Bronchial epithelial cell (primary cell): ENCODE measurements at regions not wholly inside any gene's neighbourhood (a gene's known extent, or its start where the extent isn't known, plus 50 kb on each side); places are given as distances from the start of the nearest gene placed in this dataset.
"Not testable (repeated sequence)": the region's sequence is repeated elsewhere in the genome, so short reads cannot be mapped to it uniquely, and the experiment has no call there.

Experiments used
- DNase-seq: peaks from one replicate; pipeline ENCODE4 v3.0.0-alpha.2; 2010; ENCODE audit warnings: low read depth
- FAIRE-seq: peaks from 2 replicates; lab custom pipeline; 2011; peaks lifted over from hg19 to GRCh38; lab: Jason Lieb, UNC
- H3K27me3 ChIP-seq: 2 replicates; pipeline ENCODE4 v1.5.1; 2011; ENCODE audit warnings: low read length; ENCODE audit not compliant: control insufficient read depth, insufficient read depth
- H3K36me3 ChIP-seq: 2 replicates; pipeline ENCODE4 v1.5.1; 2011; ENCODE audit warnings: low read length; ENCODE audit not compliant: control insufficient read depth, insufficient read depth
- H3K4me3 ChIP-seq: 2 replicates; pipeline ENCODE4 v1.5.1; 2011; ENCODE audit warnings: mild to moderate bottlenecking, low read depth, low read length, control low read depth
- TF ChIP-seq, protein P1 (sequence below): IDR thresholded peaks from 2 replicates; pipeline ENCODE4 v1.5.1; 2011; ENCODE audit warnings: mild to moderate bottlenecking, moderate library complexity, low read length, control low read depth, inconsistent platforms; ENCODE audit not compliant: insufficient read depth, severe bottlenecking

DNA sequence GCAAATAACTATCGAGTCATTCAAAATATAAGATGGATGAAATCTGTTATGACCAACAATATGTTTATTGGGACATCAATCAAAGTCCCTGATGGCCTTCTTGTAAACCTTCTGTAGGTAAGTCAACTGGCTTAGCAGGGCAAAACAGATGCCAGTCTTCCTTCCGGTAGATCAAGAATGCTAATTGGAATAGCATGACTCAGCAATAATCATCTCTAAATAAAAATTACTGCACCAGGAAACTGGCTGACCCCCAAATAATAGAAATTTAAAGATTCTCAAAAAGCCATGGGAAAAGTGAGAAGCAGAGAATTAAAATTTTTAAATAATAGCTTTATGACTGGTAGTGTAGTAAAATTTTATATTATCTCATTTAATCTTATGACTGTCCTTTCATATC is 1005.4 kb downstream of the OLFM4 start:
- TF ChIP-seq, protein P1, sequence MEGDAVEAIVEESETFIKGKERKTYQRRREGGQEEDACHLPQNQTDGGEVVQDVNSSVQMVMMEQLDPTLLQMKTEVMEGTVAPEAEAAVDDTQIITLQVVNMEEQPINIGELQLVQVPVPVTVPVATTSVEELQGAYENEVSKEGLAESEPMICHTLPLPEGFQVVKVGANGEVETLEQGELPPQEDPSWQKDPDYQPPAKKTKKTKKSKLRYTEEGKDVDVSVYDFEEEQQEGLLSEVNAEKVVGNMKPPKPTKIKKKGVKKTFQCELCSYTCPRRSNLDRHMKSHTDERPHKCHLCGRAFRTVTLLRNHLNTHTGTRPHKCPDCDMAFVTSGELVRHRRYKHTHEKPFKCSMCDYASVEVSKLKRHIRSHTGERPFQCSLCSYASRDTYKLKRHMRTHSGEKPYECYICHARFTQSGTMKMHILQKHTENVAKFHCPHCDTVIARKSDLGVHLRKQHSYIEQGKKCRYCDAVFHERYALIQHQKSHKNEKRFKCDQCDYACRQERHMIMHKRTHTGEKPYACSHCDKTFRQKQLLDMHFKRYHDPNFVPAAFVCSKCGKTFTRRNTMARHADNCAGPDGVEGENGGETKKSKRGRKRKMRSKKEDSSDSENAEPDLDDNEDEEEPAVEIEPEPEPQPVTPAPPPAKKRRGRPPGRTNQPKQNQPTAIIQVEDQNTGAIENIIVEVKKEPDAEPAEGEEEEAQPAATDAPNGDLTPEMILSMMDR, result no peak
- H3K27me3 ChIP-seq, result no peaks in the 10 kb centered on the region
- FAIRE-seq, result no peak
- no peaks in the 10 kb centered on the region for H3K36me3 ChIP-seq
- H3K4me3 ChIP-seq, result no peak overlapping the region
- no peak for DNase-seq

DNA sequence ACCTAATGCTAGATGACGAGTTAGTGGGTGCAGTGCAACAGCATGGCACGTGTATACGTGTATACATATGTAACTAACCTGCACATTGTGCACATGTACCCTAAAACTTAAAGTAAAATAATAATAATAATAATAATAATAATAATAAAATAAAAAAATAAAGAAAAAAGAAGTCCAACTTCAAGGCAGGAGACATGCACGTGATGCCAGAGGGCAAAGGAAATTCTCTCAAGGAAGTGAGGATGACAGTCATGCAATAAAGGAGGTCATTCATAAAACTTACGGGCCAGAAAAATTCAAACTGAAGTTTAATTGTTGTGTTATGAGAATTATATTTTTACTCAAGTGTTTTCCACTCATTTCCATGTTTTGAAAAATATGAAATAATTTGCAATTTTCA is 1028.8 kb downstream of the OLFM4 start:
- not testable (repeated sequence) for FAIRE-seq

GRCh38 chr13:54069958-54070357 is 1041.3 kb downstream of the OLFM4 start:
- H3K36me3 ChIP-seq, FAIRE-seq, DNase-seq: not testable (repeated sequence)

More for the DNA sequence above, 1028.8 kb downstream of the OLFM4 start:
- DNase-seq, H3K4me3 ChIP-seq, H3K27me3 ChIP-seq, H3K36me3 ChIP-seq: not testable (repeated sequence)

DNA sequence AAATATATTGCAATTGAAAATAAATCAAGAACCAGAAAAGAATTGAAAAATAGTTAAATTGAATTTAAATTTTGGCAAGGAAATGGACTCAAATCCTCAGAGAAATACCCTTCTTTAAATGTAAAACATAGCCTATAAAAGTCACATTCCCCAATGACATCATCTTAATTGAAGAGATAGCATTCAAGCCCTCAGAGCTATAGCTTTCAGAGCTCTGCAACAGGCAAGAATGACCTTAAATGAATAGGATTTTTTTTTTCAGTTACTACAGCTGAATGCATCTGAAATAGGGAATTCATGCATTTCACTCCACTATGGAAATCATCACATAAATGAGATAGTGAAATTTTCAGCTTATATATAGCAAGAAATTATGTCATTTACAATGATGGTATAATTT is 1049.0 kb downstream of the OLFM4 start:
- DNase-seq, result no peak
- no peak for FAIRE-seq
- TF ChIP-seq, protein P1, result no peak
- Histone ChIP-seq H3K36me3 (no peaks in the 10 kb centered on the region), H3K27me3 (no peaks in the 10 kb centered on the region), H3K4me3 (no peak overlapping the region)

More at GRCh38 chr13:54069958-54070357, 1041.3 kb downstream of the OLFM4 start:
- not testable (repeated sequence) for H3K4me3 ChIP-seq, H3K27me3 ChIP-seq

DNA sequence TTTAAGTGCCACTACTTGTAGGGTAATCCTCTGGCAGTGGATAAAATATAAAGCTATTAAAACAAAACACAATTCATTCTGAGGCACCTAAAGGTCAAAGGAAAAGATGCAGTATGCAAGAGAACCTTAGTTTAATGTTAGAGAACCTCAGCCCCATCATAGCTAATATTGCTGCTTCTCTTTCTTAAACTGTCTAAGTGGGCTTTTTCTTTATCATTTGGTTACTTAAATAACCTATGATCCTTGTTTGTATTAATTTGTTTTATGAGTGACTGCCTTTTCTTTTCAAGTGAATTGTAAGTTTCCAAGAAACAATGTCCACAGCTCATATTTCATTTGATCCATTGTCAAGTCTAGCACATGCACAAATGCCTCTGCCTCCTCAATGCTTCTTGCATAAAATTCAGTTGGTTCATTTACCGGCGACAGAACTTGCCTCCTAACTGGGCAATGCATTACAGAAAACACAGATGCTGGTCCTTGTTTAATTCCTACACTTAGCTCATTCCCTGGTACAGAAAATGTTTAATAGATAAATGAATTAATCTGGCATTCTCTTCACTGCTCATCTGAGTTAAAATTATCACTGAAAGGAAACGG is 1049.8 kb downstream of the OLFM4 start:
- no peaks in the 10 kb centered on the region for H3K36me3 ChIP-seq
- DNase-seq, result no peak
- FAIRE-seq, result no peak
- no peaks in the 10 kb centered on the region for H3K27me3 ChIP-seq
- H3K4me3 ChIP-seq, result no peak overlapping the region
- TF ChIP-seq, protein P1, result no peak

GRCh38 chr13:54082309-54082708 is 1053.7 kb downstream of the OLFM4 start:
- not testable (repeated sequence) for FAIRE-seq, H3K4me3 ChIP-seq, DNase-seq, H3K36me3 ChIP-seq, H3K27me3 ChIP-seq

DNA sequence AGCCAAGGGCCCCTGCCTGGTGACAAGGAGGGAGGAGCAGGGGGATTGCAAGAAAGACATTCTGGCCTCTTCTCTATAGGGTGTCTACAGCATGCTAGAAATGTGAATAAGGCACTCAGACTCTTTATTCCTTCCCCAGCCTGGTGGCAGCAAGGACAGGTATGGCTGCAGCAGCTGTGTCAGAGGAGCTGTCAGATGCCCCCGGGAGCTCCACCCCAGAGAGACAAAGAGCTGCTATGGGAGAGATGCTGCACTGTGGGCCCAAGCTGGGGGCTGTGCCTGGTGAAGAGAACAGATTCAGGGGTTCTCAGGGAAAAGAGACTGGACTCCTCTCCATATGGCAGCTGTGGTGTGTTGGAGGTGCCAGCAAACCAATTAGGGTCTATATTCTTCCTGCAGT is 1063.3 kb downstream of the OLFM4 start:
- Histone ChIP-seq H3K36me3 (no peaks in the 10 kb centered on the region), H3K4me3 (no peak overlapping the region), H3K27me3 (no peaks in the 10 kb centered on the region)
- DNase-seq (no peak), FAIRE-seq (no peak)
- TF ChIP-seq, protein P1, result no peak
